HG02938 (cell line): ENCODE measurements at regions not wholly inside any gene's neighbourhood (a gene's known extent, or its start where the extent isn't known, plus 50 kb on each side); places are given as distances from the start of the nearest gene placed in this dataset.
"Not testable (repeated sequence)": the region's sequence is repeated elsewhere in the genome, so short reads cannot be mapped to it uniquely, and the experiment has no call there.

Experiments used
- ATAC-seq: cut with Tn5 transposase; IDR thresholded peaks from one replicate; pipeline ENCODE4 v1.9.1; 2021; ENCODE audit warnings: mild to moderate bottlenecking, moderate library complexity; ENCODE audit not compliant: unreplicated experiment

DNA sequence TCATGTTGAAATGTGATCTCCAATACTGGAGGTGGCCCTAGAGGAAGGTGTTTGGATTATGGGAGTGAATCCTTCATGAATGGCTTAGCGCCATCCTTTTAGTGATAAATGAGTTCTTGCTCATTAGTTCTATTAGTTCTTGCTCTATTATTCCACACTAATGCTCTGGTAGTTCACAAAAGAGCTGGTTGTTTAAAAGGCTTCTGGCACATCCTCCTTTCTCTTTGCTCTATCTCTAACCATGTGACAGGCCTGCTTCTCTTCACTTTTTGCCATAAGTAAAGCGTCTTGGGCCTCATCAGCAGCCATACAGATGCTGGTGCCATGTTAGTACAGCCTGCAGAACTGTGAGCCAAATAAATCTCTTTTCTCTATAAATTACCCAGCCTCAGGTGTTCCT lies 469.9 kb downstream of the GUCY1A2 start:
- no peak for ATAC-seq

DNA sequence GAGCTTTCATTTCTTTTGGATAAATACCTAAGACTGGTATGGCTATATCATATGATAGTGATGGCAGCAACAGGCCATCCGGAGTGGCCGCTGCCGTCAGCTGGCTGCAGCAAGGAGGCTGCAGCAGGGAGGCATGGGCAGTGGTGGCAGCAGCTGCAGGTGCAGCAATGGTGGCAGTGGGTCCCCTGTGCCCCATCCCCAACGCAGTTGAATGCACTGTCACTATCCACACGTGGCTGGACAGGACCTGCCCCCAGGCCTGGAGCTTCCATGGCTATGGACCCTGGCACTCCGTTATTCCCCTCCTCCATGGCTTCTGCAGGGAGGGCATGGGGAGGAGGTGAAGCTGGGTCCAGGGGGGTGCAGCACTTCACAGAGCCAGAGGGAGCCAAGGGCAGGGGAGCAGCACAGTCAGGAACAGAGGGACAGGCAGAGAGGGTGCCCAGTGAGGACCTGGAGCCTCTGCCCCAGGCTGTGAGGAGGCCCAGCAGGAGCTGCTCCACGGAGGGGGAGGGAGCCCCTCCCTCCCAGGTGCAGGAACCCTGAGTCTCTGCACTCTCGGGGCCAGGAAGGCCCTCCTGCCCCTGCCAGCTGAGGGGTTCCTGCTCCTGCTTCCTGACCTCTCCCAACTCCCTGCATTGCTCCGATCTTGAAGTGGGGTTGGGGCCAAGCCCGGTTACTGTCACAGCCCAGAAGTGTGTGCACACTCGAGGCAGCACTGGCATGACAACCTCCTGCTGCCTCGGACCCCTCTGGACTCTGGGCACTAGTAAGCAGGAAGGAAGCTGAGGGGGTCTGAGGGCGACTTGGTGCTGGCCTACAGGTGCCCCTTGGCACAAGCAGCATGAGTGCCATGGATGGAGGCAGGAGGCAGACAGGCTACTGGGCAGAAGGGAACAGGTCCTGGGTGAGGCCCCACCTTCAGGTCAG lies 466.3 kb downstream of the GUCY1A2 start:
- no peak for ATAC-seq

GRCh38 chr11:106552694-106553203 lies 465.5 kb downstream of the GUCY1A2 start:
- no peak for ATAC-seq

DNA sequence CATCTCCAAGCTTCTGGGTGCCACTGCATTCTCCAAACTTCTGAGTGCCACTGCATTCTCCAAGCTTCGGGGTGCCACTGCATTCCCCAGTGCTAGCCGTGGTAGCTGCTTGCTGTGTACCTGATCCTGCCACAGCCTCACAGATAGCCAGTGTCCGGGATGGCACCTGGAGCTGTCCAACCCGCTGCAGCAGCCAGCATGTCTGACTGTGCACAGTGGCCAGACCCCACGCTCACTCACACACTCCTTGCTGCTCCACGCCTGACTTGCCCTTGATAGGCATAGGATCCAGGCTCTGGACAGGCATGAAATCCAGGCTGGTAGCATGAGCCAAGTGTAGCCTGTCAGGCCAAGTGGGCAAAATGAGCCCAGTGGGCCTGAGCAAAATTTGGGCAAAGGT lies 465.0 kb downstream of the GUCY1A2 start:
- ATAC-seq = no peak

GRCh38 chr11:106555566-106556250 lies 462.6 kb downstream of the GUCY1A2 start:
- not testable (repeated sequence) for ATAC-seq

DNA sequence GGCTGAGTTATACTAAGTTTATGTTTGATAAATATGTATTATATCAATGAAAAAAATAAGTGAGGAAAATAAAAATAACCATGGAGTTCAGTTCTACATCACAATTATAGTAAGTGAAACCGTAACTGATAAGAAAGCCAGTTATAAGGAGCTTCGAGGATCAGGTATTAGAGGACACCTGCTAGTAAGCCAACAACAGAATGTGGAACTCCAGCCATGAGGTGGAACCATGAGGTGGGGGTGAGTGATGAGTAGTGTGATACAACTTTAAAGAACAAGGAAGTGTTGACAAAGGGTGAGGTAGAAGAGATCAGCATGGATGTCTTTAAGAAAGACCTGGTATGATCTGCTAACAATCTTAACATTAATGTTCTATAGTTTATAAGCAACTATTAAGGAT lies 452.9 kb downstream of the GUCY1A2 start:
- ATAC-seq = no peak

DNA sequence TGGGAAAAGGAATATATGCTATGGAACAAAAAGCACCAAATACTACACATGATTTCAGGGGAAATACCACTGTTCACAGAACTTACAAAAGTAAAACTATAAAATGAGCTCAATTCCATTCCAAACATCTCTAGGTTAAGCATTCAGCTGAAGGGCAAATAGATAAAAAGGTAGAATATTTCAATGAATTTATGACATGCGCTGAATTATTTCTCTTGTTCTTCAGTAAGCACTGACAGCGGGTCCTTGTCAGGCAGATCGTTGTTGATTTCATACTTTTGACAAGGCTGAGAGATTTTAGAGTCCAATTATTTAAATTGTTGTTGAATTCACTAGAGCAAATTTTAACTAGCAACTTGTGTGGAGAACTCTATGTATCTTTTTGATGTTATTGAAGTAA lies 449.6 kb downstream of the GUCY1A2 start:
- ATAC-seq = no peak

GRCh38 chr11:106577384-106577783 lies 440.9 kb downstream of the GUCY1A2 start:
- ATAC-seq = not testable (repeated sequence)

- ATAC-seq = no peak
Observed at GRCh38 chr11:106581399-106581798, 436.9 kb downstream of the GUCY1A2 start.

DNA sequence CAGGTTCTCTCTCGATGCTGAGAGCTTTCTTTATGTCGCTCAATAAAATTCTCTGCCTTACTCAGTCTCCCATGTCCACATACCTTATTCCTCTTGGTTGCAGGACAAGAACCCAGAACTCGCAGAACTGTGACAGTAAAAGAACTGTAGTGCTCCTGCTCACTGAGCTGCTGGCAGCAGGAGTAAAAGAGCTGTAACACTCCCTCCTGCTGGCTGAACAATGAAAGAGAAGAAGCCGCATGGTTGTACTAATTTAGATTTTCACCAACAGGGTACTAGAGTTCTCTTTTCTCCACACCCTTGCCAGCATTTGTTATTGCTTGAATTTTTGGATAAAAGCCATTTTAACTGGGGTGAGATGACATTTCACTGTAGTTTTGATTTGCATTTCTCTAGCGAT lies 433.2 kb downstream of the GUCY1A2 start:
- no peak for ATAC-seq

DNA sequence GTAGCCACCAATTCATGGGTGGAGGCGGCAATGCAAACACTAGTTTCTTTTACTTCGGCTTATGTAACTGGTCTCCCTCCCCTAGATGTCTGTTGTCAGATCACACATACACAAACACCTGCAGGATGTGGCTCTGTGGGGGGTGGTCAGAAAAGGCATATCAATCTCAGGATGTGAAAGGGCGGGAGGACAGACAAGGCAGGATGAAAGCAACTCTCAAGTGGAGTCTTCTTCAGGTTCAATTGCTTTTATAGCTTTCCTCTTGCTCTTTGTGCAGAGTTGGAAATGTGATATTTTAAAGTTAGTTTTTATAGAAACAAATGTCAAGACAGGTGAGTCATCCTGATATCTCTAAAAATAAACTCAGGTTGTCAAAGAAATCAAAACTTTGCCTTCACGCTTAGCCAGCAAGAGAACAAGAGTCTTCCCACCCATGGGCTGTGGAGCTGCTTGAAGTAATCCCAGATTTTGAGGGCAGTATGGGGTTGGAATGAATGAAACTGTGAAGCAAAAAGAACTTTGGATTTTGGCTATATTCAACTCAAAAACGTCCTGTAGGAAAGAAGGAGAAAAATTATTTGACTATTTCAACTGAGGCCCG lies 423.4 kb downstream of the GUCY1A2 start:
- ATAC-seq = no peak

DNA sequence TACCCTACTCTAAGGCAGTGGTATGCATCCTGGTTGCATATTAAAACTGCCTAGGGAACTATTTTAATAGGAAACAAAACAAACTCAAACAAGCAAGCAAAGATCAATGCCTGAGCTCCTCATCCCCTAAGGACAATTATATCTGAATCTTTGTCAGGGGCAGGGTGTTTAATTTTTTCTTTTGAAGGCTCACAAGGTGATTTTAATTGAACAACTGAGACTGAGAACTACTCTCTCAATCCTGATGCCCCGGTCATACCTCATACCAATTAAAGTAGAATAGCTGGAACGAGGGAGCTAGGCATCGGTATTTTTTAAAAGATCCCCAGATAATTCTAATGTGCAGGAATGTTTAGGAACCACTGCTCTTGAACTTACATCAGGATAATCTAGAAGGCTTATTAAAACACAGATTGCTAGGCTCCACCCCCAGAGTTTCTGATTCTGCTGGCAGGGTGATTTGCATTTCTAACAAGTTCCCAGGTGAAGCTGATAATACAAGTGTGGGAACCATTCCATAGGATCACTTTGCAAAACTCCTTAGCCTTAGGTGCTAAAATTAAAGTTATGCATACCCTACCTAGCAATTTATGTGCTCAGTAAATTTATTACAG lies 416.5 kb downstream of the GUCY1A2 start:
- ATAC-seq = no peak

DNA sequence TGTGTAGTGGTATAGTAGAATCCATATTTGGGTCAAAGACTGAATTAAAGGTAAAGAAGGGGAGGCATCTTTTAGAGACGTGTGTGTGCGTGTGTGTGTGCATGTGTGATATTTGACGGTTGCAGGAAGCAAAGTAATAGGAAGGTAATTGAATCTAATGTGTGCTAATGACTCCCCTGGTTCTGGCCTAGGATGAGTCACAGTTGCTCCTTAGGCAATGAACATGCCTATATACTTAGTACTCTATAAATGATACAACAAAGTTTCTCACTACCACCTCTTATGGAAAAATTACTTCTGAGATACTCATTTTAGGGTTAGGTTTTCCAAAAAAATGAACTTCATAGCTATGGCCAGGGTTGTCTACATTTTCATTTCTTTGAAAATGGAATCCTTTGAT lies 409.6 kb downstream of the GUCY1A2 start:
- no peak for ATAC-seq

DNA sequence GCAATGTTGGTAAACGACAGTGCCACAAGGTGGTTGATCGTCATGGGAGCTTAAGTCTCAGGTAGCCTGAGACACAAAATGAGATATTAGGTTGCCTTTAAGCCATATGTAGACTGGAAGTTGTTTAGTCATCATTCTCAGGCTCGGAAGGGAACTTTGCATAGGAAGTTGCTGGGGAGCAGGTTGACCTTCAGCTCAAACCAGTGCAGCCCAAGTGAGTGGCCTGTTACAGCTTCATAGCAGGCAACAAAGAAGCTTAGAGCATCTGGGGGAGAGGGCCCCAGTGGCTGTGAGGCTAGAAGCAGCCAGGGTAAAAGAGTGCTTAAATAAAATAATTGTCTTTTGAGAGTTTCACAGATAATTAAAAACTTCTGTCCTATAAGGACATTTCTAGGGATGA lies 404.0 kb downstream of the GUCY1A2 start:
- ATAC-seq = no peak

DNA sequence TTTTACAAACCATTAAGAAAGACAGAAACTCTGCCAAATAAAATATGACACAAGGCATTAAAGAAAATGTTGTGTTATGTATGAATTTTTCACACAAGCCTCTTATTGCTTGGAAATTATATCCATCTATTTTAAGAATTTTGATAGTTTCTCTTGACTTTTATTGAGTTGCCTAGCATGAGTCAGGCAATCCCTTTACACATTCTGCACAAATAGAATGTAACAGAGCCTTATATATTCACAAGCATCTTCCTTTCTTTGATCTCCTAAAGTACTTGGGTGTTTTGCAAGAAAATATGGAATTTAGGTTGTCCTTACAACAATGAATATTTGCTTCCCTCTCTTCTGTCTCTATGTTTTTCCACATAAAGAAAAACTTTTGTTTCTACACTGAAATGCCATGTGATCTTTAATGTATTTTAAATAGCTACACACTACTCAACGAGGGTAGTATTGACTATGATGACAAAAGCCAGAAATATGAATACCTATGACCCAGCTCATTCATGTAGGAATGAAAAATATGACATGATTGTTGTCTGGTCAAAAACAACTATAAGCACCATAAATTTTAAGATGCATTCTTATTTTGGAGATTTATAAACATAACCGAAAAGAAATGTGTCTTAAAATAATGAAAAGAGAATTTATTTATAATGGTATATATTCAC lies 398.8 kb downstream of the GUCY1A2 start:
- ATAC-seq = no peak

GRCh38 chr11:106621484-106621883 lies 396.8 kb downstream of the GUCY1A2 start:
- no peak for ATAC-seq
